ELF-1 (cell line): ENCODE measurements at regions not wholly inside any gene's neighbourhood (a gene's known extent, or its start where the extent isn't known, plus 50 kb on each side); places are given as distances from the start of the nearest gene placed in this dataset.
A peak's percentile ranks its signal among the peaks of the same experiment; 100 is the strongest.

ENCODE experiments used
- DNase-seq: peaks from one replicate; pipeline ENCODE4 v3.0.0-alpha.2; 2016; ENCODE audit warnings: low read depth, low spot score

DNA sequence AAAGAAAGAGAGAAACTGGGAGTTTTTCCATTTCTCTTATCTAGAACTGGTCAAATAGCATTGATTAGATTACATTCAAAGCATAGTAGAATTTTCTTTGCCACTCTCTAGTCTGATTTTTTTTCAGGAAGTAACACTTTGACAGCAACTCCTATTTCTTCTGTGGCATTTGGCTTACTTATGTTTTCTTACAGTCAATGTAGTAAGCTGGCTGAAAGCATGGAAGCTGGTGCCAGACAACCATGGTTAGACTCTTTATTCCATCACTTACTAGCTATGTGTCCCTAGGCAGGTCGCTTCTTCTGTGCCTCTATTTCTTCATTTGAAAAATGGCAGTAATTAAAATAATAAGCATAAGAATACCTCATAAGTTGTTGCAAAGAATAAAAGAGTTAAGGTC is 54.2 kb upstream of the OPRM1 start:
- DNase-seq: no peak

DNA sequence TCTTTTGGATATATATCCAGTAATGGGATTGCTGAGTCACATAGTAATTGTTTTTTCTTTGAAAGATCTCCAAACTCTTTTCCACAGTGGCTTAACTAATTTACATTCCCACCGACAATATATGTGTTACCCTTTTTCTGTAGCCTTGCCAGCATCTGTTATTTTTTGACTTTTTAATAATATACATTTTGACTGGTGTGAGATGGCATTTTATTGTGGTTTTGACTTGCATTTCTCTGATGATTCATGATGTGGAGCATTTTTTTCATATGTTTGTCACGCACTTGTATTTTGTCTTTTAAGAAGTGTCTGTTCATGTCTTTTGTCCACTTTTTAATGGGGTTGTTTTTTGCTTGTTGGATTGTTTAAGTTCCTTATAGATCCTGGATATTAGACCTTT is 58.9 kb upstream of the OPRM1 start:
- DNase-seq: no peak

DNA sequence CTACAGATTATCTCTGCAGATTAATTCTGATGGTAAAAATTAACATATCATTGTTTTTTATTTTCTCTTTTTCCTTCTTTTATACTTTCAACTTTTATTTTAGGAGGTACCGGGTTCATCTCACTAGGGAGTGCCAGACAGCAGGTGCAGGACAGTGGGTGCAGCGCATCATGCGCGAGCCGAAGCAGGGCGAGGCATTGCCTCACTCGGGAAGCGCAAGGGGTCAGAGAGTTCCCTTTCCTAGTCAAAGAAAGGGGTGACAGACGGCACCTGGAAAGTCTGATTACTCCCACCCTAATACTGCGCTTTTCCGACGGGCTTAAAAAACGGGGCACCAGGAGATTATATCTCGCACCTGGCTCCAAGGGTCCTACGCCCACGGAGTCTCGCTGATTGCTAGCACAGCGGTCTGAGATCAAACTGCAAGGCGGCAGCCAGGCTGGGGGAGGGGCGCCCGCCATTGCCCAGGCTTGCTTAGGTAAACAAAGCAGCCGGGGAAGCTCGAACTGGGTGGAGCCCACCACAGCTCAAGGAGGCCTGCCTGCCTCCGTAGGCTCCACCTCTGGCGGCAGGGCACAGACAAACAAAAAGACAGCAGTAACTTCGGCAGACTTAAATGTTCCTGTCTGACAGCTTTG is 60.0 kb upstream of the OPRM1 start:
- DNase-seq: peak; percentile 22

DNA sequence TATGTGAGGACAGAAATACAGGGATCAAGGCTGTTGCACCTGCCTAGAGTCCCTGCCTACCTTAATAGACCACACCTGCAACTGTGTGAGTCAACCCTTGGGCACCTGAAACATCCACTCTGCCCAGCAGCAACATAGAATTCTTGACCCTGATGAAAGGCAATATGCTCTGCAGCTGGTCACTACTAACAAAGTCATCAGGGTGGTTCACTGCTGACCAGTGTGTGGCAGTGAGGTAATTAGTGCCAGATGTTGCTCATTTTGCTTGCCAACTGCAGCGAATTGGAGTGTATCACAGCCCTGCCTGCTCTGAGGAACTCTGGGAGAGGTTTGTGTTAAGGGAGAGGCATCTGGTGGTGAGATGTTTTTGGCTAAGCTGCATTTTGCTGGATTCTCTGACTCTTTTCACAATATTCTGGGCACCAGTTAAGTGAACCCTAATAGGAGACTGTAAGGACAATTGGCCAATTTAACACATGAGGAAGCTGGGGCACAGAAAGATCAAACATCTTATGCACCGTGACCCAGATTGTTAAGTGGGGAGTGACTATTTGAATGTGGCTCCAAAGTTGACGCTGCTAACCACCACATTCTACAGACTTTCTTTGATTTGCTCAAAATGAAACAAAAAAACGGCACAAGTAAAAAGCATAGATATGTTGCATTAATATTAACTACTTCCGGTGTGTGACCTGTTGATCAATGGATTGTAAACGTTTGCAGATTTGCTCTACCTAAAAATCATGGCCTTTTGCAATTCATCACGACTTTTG is 61.9 kb upstream of the OPRM1 start:
- DNase-seq: no peak

DNA sequence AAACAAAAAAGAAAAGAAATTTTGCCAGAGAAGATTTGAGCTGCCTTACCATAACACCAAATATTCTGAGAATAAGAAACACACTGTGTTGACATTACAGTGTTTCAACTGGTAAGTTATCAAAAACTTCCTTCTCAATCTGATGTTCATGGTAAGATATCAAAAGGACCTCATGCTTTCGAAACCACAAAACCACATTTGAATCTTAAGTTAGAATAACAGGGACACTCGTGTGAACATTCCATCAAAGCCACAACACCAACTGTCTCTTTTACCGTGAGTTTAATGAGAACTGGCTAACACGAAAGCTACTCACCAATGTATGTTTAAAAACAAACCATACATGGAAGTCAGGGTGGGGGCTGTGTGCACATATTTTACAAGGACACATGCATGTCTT is 73.0 kb upstream of the OPRM1 start:
- no peak for DNase-seq

DNA sequence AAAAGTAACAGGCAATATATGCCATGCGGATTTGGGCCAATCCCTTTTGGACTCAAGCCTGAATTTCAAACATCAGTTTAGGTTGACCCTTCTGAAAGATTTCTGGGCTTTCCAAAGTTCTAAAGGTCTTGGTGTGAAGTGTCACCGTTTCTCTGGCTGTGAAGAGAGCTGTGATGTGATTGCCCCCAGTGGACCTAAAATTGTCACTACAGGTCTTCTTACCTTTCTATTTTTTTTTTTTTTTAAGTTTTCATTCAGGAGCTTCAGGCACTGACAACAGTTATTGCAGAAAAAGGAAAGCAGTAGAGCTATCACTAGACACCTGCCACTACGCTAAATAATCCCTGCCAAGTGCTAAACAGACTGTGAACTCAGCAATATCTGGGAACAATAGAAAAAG is 75.7 kb upstream of the OPRM1 start:
- no peak for DNase-seq

DNA sequence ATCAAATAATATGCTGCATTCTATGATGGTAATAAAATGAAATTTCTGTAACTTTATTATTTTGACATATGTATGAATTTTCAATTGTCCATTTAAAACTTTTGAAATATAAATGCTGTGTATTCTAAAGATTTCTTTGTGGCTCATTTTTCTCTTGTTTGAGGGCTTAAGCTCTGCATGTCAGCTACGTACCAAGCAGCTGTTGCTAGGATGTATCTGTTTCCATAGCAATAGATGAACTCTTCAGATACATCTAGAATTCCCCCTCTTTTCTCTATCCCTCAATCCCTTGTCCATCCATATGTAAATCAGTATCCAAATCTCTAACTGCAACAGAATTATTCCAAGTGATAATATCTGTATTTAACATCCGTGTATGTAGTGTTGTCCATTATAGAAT is 76.5 kb upstream of the OPRM1 start:
- no peak for DNase-seq

DNA sequence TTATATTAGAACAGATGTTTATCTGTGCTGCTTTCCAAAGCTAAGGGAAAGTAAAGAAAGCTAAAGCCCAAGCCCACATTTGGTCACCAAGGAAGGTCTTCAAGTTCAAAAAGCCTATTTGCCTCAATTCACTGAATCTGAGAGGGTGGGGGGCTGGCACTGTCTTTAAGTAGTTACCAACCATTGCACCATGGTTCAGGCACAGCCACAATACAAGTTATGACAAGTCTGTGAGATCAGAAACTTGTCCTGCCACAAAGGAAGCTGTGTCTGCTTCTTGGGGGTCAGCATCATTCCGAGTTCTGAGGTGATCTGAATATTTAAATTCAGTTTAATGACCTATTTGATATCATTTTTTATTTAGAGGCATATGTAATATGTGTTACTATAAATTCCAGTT is 78.3 kb upstream of the OPRM1 start:
- DNase-seq: no peak

DNA sequence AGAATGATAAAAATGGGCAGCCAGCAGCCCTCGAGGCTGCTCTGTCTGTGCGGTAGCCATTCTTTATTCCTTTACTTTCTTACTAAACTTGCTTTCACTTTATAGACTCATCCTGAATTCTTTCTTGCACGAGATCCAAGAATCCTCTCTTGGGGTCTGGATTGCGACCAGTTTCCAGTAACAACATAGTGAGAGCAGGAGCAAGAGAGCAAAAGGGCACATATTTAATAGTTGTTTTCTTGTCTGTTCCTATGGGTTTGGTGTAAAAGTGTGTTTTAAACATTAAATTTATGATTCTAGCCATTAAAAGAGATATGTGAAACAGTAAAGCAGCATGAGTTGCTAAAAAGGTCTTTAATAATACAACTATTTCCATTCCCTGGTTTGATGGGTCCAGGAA is 78.8 kb upstream of the OPRM1 start:
- no peak for DNase-seq

DNA sequence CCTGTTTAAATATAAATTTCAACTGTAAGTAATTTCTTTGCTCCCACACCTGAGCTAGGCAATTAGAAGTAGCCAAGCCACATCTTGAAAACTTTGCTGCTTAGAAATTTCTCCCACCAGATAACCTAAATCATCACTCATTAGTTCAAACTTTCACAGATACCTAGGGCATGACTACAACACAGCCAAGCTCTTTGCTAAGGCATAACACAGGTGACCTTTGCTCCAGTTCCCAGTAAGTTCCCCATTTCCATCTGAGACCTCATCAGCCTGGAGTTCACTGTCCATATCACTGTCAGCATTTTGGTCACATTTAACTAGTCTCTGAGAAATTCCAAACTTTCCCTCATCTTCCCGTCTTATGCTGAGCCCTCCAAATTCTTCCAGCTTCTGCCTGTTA is 79.8 kb upstream of the OPRM1 start:
- DNase-seq: no peak

DNA sequence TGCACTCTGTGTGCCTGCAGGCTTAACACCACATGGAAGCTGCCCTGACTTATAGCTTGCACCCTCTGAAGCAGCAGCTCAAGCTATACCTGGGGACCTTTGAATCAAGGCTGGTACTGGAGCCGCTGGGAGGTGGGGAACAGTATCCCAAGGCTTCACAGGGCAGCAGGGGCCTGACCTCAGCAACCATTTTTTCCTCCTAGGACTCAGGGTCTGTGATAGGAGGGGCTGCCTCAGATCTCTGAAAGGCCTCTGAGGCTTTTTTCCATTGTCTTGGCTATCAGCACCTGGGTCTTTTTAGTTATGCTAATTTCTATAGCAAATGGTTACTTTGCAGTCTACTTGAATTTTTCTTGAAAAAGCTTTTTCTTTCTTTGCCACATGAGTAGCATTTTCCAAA is 80.2 kb upstream of the OPRM1 start:
- DNase-seq: no peak

DNA sequence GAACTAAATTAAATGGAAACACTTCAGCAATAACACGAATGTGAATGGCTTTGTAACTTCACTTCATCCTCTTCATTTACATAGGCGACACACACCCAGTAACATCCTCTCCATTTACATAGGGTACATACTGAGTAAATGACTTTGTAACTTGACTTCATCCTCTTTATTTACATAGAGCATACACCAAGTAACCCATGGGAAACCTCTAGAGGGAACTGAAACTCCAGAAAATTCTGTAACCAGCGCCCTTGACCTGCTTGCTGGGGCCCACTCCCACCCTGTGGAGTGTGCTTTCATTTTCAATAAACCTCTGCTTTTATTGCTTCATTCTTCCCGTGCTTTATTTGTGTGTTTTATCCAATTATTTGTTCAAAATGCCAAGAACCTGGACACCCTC is 81.6 kb upstream of the OPRM1 start:
- no peak for DNase-seq

DNA sequence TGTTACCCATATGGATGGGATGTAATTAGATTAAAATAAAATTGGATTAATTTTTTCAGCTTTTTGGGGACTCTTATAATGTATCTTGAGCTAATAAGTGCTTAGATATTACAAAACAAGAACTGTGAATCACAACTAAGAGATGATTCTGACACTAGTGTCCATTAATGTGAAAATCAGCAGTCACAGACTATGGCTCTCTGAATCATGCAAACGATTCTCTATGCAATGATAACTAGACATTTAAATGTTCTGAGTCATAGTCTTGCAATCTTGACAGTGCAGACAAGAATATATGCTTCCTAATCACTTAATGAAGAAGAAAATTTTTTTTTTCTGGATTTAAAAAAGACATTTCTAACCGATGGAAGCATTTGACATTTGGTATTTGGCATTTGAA is 82.2 kb upstream of the OPRM1 start:
- DNase-seq: no peak

DNA sequence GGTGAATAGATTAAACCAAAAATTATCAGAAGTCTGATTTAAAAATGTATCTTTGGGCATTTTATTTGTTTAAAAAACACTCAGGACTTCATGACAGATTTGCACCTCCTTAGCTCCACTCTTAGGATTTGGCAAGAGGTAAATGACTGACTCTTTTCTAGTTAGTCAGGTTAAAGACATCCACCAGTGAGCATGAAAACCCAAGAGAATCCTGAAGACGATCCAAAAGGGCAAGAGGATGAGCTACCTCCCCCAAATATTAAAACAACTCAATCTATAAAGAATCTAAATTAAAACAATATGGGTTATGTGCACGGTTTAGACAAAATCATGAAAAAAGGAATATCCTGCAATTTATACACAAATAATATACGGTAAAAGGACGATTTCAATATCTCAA is 89.4 kb upstream of the OPRM1 start:
- DNase-seq: no peak

DNA sequence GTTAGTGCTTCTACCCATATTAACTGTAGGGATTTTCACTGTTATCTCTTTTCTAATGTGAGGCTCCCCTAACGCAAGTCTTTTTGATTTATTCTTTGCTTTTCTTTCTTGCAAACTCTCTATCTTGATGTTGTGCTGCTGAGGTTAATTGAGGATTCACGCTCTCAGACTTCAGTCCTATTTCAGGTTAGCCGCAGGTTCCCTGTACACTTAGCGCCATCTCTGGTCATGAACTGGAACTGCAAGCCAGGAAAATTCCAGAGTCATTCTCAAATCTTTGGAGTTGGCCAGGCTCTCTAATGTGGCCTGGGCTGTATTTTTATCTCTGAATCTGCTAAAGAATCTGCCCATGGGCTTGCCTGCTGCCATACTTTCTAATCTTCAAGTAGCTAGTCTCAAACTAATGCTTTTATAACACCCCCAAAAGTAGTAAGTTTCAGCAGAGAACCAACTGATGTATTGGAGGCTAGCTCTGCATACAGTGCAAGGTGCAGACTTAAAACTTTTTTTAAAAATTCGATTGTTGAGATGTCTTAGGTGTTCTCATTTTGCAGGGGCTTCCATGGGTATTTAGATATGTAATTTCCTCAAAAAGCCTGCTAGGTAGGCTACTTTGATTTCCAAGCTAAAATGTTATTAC is 91.1 kb upstream of the OPRM1 start:
- DNase-seq: peak; percentile 78

DNA sequence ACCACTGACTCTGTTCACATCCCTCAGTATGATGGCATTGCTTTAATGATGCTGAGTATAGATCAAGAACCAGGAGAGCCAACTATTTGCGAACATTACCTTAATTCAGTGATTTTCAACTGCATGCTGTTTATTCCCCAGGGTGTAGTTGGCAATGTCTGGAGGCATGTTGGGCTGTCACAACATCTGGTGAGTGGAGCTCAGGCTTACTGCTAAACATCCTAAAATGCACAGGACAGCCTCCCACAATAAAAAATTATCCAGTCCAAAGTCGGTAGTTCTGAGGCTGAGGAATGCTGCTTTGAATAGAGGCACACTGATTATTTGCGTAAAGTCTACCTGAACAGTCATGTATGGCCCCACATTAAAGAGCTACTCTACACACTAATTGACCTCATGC is 94.8 kb upstream of the OPRM1 start:
- no peak for DNase-seq

DNA sequence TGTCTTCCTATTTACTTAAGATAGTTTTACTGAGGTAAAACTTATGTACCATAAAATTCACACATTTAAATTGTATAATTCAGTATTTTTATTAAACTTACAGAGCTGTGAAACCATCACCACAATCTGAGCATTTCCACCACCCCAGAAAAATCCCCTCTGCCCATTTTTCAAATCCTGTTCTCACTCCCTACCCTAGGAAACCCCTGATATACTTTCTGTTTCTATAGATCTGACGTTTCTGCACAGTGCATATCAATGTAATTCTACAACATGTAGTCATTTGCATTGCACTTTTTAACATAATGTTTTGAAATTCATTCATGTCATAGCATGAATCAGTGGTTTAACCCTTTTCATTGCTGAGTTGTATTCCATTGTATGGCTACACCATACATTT is 96.7 kb upstream of the OPRM1 start:
- no peak for DNase-seq

DNA sequence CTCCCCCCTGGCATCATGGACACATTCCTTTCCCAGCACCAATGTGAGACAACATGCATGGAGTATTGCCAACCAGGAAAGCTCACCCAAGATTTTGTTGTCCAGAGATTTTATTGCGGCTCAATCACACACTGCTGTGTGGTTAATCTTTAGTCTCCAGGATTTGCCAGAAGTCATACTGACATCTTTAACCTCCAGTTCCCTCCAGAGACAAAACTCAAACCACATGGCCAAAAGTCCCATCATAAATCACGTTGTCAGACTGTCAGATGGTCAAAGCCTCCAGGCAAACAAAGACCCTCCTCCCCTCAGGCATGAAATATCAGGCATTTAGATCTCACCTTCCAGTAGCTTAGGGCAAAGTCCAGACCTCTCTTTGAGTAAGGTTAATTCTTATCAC is 97.3 kb upstream of the OPRM1 start:
- peak; percentile 16 for DNase-seq

DNA sequence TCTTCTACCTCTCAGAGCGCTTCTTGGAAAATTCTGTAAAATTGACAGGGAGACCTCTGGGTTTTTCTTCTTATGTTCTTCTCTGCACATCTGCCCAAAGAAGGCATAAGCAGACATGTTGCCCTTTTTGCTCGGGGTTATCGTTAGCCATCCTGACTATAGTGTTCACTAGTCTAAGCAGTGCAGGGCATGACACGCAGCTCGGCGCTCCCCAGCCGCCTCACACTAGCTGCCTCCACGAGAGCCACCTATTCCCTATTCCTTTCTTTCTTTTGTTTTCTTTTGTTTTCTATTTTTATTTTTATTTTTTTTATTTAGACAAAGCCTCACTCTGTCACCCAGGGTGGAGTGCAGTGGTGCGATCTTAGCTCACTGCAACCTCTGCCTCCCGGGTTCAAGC is 100.2 kb upstream of the OPRM1 start:
- no peak for DNase-seq

DNA sequence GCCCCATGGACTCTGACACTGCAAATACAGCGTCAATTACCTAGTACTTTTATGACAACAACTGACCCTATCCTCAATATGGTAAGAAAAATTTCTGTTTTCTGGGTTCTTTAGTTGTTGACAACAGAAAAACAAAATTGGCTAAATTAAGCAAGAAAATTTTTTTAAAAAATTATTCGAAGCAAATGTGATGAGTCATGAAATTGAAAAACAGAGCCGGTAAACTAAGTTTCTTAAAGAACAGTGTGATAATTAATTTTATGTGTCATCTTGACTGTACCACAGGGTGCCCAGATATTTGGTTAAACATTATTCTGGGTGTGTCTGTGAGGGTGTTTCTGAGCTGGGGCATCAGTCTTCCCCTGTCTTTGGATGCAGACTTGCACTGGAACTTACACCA is 107.6 kb upstream of the OPRM1 start:
- DNase-seq: no peak

DNA sequence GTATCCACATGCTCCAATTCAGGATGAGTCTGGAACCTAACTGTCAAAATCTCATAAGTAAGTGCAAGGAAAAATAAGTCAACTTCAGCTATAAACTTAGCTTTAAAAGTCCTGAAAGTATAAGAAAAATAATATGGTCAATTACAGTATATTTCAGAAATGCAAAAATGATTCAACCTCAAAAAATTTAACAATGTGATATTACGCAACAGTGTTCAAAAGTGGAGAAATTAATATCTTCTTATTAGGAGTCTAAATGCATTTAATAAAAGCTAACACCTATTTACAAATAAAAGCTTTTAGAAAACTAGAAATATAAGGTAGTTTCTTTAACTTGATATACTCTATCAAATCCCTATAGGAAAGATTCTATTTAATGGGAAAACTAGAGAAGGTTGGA is 111.2 kb upstream of the OPRM1 start:
- no peak for DNase-seq

DNA sequence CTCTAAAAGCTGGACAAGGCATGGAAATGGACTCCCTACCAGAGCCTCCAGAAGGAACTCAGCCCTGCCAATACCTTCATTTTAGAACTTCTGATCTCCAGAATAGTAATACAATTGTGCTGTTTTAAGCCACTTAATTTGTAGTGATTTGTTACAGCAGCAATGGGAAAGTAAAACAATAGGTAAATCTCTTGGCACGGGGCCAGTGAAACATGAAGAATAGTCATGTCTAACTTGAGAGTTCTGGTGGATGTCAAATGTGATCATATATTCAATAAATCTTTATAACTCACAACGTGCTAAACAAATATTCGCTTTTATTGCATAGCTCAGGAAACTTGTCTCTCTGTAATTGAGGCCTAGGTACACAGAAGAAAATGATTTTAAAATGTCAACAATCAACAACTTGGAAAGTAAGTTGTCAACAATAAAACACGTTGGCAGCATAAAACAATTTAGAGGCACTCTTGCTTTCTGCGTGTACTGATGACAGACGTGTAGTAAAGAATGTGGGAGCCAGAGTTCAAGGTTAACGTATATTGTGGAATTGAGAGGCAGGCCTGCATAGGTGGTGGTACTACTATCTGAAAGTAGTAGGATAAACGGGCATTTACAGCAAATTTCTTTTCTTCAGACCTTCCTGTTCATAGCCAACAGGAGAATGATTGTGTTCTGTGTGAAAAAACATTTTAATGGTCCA is 140.5 kb upstream of the OPRM1 start:
- no peak for DNase-seq

DNA sequence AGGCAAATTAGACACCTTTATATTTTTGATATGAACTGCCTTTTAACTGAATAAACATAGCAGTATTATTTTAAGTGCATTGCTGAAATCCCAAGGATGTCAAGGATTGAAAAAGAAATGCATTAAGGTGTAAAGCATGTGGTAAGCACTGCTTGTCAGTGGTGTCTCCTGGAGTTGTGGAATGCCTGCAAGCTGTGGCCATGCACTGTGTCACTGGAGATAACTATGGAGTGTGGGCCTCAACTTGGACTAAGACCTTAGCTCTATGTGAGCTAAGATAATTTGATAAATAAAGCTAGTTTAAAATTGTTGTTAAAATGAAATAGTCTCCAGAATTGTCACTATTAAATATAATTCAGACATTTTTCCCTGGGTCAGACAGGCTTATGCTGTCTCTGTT is 156.6 kb upstream of the OPRM1 start:
- DNase-seq: no peak
